GM19468 (cell line): ENCODE measurements at regions not wholly inside any gene's neighbourhood (a gene's known extent, or its start where the extent isn't known, plus 50 kb on each side); places are given as distances from the start of the nearest gene placed in this dataset.

Experiments used
- ATAC-seq: cut with Tn5 transposase; IDR thresholded peaks from one replicate; pipeline ENCODE4 v1.9.1; 2021; ENCODE audit warnings: mild to moderate bottlenecking, moderate library complexity, moderate number of reproducible peaks; ENCODE audit not compliant: unreplicated experiment; ENCODE audit errors: extremely low read depth

- ATAC-seq = no peak
Measured at GRCh38 chr1:232486454-232487207, 143.3 kb downstream of the SIPA1L2 start.

GRCh38 chr1:232486006-232486405 is 143.9 kb downstream of the SIPA1L2 start:
- no peak for ATAC-seq

- ATAC-seq = no peak
Measured at GRCh38 chr1:232484856-232485255, 145.1 kb downstream of the SIPA1L2 start.

- ATAC-seq = no peak
Measured at GRCh38 chr1:232483826-232484225, 146.1 kb downstream of the SIPA1L2 start.

GRCh38 chr1:232481091-232481490 is 148.8 kb downstream of the SIPA1L2 start:
- ATAC-seq = no peak

GRCh38 chr1:232477728-232478127 is 152.2 kb downstream of the SIPA1L2 start:
- no peak for ATAC-seq

- no peak for ATAC-seq
Measured at GRCh38 chr1:232476538-232476950, 153.4 kb downstream of the SIPA1L2 start.

GRCh38 chr1:232474826-232475225 is 155.1 kb downstream of the SIPA1L2 start:
- ATAC-seq = no peak

GRCh38 chr1:232473900-232474299 is 156.0 kb downstream of the SIPA1L2 start:
- no peak for ATAC-seq

- no peak for ATAC-seq
Measured at GRCh38 chr1:232473324-232473723, 156.6 kb downstream of the SIPA1L2 start.

- ATAC-seq = no peak
Measured at GRCh38 chr1:232472485-232473041, 157.4 kb downstream of the SIPA1L2 start.

GRCh38 chr1:232471250-232471649 is 158.7 kb downstream of the SIPA1L2 start:
- no peak for ATAC-seq

- no peak for ATAC-seq
Measured at GRCh38 chr1:232470711-232471110, 159.2 kb downstream of the SIPA1L2 start.

- no peak for ATAC-seq
Measured at GRCh38 chr1:232468249-232468648, 161.7 kb downstream of the SIPA1L2 start.

- no peak for ATAC-seq
Measured at GRCh38 chr1:232467073-232467760, 162.7 kb downstream of the SIPA1L2 start.

- no peak for ATAC-seq
Measured at GRCh38 chr1:232464325-232464724, 165.6 kb downstream of the SIPA1L2 start.

GRCh38 chr1:232463225-232463624 is 166.7 kb downstream of the SIPA1L2 start:
- ATAC-seq = no peak

- ATAC-seq = no peak
Measured at GRCh38 chr1:232462213-232462612, 167.7 kb downstream of the SIPA1L2 start.

GRCh38 chr1:232459826-232460225 is 170.1 kb downstream of the SIPA1L2 start:
- no peak for ATAC-seq

- no peak for ATAC-seq
Measured at GRCh38 chr1:232459087-232459486, 170.8 kb downstream of the SIPA1L2 start.

- ATAC-seq = peak; percentile 90
Measured at GRCh38 chr1:232457595-232457994, 172.3 kb downstream of the SIPA1L2 start.
